ENCODE measurements at regions not wholly inside any gene's neighbourhood (a gene's known extent, or its start where the extent isn't known, plus 50 kb on each side); places are given as distances from the start of the nearest gene placed in this dataset.

DNA sequence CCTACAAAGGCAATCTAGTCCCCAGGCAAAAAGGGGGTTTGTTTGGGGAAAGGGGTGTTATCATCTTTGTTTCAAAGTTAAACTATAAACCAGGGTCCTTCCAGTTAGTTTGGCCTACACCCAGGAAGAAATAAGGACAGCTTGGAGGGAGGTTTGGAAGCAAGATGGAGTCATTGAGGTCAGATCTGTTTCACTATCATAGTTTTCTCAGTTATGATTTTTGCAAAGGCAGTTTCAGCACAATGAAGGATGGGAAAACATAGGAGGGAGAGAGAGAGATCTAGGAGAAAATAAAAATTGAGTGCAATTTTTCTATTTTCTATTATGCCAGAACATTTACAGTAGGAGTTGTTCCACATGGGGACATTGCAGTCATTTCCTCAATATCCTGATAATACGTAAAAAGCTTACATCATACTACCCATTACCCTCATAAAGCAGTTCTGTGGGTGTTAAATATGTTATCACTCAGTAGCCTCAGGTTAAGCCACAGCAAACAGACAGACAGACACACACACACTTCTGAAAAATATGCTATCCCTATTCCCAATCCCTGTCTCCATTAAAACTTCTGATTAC, 401.3 kb upstream of the FAT3 start:
- TF ChIP-seq, protein P1, sequence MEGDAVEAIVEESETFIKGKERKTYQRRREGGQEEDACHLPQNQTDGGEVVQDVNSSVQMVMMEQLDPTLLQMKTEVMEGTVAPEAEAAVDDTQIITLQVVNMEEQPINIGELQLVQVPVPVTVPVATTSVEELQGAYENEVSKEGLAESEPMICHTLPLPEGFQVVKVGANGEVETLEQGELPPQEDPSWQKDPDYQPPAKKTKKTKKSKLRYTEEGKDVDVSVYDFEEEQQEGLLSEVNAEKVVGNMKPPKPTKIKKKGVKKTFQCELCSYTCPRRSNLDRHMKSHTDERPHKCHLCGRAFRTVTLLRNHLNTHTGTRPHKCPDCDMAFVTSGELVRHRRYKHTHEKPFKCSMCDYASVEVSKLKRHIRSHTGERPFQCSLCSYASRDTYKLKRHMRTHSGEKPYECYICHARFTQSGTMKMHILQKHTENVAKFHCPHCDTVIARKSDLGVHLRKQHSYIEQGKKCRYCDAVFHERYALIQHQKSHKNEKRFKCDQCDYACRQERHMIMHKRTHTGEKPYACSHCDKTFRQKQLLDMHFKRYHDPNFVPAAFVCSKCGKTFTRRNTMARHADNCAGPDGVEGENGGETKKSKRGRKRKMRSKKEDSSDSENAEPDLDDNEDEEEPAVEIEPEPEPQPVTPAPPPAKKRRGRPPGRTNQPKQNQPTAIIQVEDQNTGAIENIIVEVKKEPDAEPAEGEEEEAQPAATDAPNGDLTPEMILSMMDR (IDR thresholded peaks at IDR 0.05), result no peak
- no peak for TF ChIP-seq POLR2A (IDR thresholded peaks at IDR 0.05)

Measured in body of pancreas (tissue), 4 donors.